ENCODE measurements at regions not wholly inside any gene's neighbourhood (a gene's known extent, or its start where the extent isn't known, plus 50 kb on each side); places are given as distances from the start of the nearest gene placed in this dataset.

GRCh38 chr14:54343272-54344121 is 53.3 kb upstream of the CDKN3 start:
- DNase-seq (ENCODE audit: low read depth in 2 of 2, low spot score in 1 of 2), result no peak

GRCh38 chr14:54344445-54344844 is 52.4 kb upstream of the CDKN3 start:
- DNase-seq (ENCODE audit: low read depth in 2 of 2, low spot score in 1 of 2), result no peak

- no peak for DNase-seq (ENCODE audit: low read depth in 2 of 2, low spot score in 1 of 2)
These were observed 50.5 kb upstream of the CDKN3 start for GRCh38 chr14:54346257-54346656.
